ENCODE measurements at regions not wholly inside any gene's neighbourhood (a gene's known extent, or its start where the extent isn't known, plus 50 kb on each side); places are given as distances from the start of the nearest gene placed in this dataset.

DNA sequence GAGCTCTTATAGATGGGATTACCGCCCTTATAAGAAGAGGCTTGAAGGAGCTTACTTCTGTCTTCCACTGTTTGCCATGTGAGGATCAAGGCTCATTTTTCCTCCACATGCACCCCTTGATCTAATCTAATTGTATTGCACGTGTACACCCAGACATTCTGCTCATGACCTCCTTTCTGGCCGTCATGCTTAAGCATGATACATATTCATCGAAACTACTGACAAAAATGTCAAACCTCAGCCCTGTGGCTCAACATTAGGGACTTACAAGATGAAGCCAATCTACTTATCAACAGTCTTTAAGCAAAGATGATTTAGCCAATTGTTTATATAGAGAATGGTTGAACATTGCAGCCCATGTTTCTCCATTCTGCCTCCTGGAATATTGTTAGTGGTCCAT, 127.6 kb downstream of the XCL2 start:
- TF ChIP-seq, protein P1, sequence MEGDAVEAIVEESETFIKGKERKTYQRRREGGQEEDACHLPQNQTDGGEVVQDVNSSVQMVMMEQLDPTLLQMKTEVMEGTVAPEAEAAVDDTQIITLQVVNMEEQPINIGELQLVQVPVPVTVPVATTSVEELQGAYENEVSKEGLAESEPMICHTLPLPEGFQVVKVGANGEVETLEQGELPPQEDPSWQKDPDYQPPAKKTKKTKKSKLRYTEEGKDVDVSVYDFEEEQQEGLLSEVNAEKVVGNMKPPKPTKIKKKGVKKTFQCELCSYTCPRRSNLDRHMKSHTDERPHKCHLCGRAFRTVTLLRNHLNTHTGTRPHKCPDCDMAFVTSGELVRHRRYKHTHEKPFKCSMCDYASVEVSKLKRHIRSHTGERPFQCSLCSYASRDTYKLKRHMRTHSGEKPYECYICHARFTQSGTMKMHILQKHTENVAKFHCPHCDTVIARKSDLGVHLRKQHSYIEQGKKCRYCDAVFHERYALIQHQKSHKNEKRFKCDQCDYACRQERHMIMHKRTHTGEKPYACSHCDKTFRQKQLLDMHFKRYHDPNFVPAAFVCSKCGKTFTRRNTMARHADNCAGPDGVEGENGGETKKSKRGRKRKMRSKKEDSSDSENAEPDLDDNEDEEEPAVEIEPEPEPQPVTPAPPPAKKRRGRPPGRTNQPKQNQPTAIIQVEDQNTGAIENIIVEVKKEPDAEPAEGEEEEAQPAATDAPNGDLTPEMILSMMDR (IDR thresholded peaks at IDR 0.05; ENCODE audit: unreplicated experiment) = no peak
- Mint-ChIP-seq H3K9me3 (ENCODE audit: unreplicated experiment) (no peaks in the 10 kb centered on the region), H3K27ac (ENCODE audit: unreplicated experiment) (no peak overlapping the region), H3K4me1 (ENCODE audit: unreplicated experiment) (no peaks in the 10 kb centered on the region), H3K27me3 (ENCODE audit: unreplicated experiment) (peaks cover 2% of the 10 kb centered on the region), H3K4me3 (ENCODE audit: unreplicated experiment) (no peak overlapping the region), H3K36me3 (ENCODE audit: low read depth, unreplicated experiment) (no peaks in the 10 kb centered on the region)
- DNase-seq (ENCODE audit: low spot score) = no peak

DNA sequence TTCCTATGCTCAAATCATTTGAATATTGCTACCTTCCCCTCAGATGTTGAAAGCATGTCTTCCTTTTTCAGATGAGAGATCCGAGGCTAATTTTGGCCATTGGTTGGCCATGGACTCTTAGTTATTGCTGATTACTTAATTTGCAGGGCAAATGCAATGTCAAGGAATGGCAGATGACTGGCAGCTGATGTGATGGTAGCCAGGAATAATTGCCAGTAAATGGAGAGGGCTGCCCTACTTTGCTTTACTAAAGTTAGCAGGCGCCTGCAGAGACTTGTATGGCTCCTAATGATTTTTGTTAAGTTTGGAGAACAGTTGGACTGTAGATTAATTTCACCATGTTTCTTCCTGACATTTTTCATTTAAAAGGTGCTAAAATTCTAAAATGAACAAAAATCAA, 128.9 kb downstream of the XCL2 start:
- TF ChIP-seq, protein P1 (IDR thresholded peaks at IDR 0.05; ENCODE audit: unreplicated experiment) = no peak
- Mint-ChIP-seq H3K4me3 (ENCODE audit: unreplicated experiment) (no peak overlapping the region), H3K9me3 (ENCODE audit: unreplicated experiment) (no peaks in the 10 kb centered on the region), H3K27me3 (ENCODE audit: unreplicated experiment) (peaks cover 2% of the 10 kb centered on the region), H3K36me3 (ENCODE audit: low read depth, unreplicated experiment) (no peaks in the 10 kb centered on the region), H3K4me1 (ENCODE audit: unreplicated experiment) (no peaks in the 10 kb centered on the region), H3K27ac (ENCODE audit: unreplicated experiment) (no peak overlapping the region)
- DNase-seq (ENCODE audit: low spot score) = no peak

DNA sequence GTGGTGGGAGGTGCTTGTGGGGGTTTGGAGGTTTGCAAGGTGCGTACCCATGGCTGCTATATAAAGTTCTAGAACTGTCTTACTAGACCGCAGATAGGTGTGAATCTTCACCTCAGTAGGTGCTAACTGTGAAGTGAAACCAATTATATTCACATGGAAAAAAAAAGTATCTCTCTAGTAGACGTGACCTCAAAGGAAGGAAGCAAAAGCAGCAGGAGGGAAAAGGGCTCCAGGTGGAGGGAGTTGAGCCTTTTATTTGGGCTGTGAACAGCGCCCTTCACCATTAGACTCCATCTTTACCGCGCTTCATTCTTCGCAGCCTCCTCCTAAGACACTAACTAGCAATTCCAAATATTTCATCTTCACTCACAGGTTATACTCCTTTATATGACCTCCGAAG, 129.8 kb downstream of the TBX19 start:
- Mint-ChIP-seq H3K4me3 (ENCODE audit: unreplicated experiment) (no peak overlapping the region), H3K36me3 (ENCODE audit: low read depth, unreplicated experiment) (no peaks in the 10 kb centered on the region), H3K27me3 (ENCODE audit: unreplicated experiment) (peaks cover 5% of the 10 kb centered on the region), H3K9me3 (ENCODE audit: unreplicated experiment) (no peaks in the 10 kb centered on the region), H3K27ac (ENCODE audit: unreplicated experiment) (no peak overlapping the region), H3K4me1 (ENCODE audit: unreplicated experiment) (no peaks in the 10 kb centered on the region)
- DNase-seq (ENCODE audit: low spot score) = no peak
- TF ChIP-seq, protein P1 (IDR thresholded peaks at IDR 0.05; ENCODE audit: unreplicated experiment) = no peak

- no peaks in the 10 kb centered on the region for H3K4me1 Mint-ChIP-seq (ENCODE audit: unreplicated experiment)
- no peak overlapping the region for H3K27ac Mint-ChIP-seq (ENCODE audit: unreplicated experiment)
- peaks cover 5% of the 10 kb centered on the region for H3K27me3 Mint-ChIP-seq (ENCODE audit: unreplicated experiment)
- no peak for DNase-seq (ENCODE audit: low spot score)
- no peaks in the 10 kb centered on the region for H3K36me3 Mint-ChIP-seq (ENCODE audit: low read depth, unreplicated experiment)
- no peaks in the 10 kb centered on the region for H3K9me3 Mint-ChIP-seq (ENCODE audit: unreplicated experiment)
- no peak overlapping the region for H3K4me3 Mint-ChIP-seq (ENCODE audit: unreplicated experiment)
- TF ChIP-seq, protein P1 (IDR thresholded peaks at IDR 0.05; ENCODE audit: unreplicated experiment) = no peak
These were observed 128.2 kb downstream of the TBX19 start for GRCh38 chr1:168408884-168409283.

GRCh38 chr1:168408539-168408865, 127.8 kb downstream of the TBX19 start:
- Mint-ChIP-seq H3K4me1 (ENCODE audit: unreplicated experiment) (no peaks in the 10 kb centered on the region), H3K36me3 (ENCODE audit: low read depth, unreplicated experiment) (no peaks in the 10 kb centered on the region), H3K27ac (ENCODE audit: unreplicated experiment) (no peak overlapping the region), H3K27me3 (ENCODE audit: unreplicated experiment) (peaks cover 5% of the 10 kb centered on the region), H3K4me3 (ENCODE audit: unreplicated experiment) (no peak overlapping the region), H3K9me3 (ENCODE audit: unreplicated experiment) (no peaks in the 10 kb centered on the region)
- TF ChIP-seq, protein P1 (IDR thresholded peaks at IDR 0.05; ENCODE audit: unreplicated experiment) = no peak
- no peak for DNase-seq (ENCODE audit: low spot score)
